Body of pancreas (tissue), 4 donors: ENCODE measurements at regions not wholly inside any gene's neighbourhood (a gene's known extent, or its start where the extent isn't known, plus 50 kb on each side); places are given as distances from the start of the nearest gene placed in this dataset.

Experiments used
- POLR2A ChIP-seq, 3 donors: fragments of 450-650 bp; IDR thresholded peaks; one replicate each; pipeline ENCODE4 v1.6.1; 2016; ENCODE audit warnings: antibody characterized with exemption in 3 of 3, mild to moderate bottlenecking in 2 of 3
- TF ChIP-seq, protein P1 (sequence below), 7 experiments: fragments of 450-650 bp in 4 of 7; fragments of 200-600 bp in 3 of 7; sonication (generic) in 3 of 7; IDR thresholded peaks; one replicate each; pipeline ENCODE4 v1.5.1; 2016 to 2019; ENCODE audit warnings: antibody characterized with exemption in 7 of 7

DNA sequence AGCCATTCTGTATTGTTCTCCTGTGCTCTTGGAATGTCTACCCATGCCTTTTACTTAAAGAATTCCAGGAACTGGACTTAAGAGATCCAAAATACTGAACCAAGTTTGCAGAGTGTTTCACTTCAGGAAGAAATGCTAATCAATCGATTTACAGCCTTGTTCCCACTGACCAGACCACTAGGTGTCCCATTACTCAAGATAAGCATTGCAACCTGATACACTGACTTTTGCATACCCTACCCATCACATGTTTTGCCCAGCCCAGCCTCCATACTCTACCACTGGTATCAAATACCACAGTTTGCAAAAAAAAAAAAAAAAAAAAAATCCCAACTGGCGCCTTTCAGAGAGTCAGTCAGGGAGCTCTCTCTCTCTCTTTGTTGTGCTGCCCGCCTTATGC, 550.8 kb downstream of the CDH9 start:
- TF ChIP-seq, protein P1, sequence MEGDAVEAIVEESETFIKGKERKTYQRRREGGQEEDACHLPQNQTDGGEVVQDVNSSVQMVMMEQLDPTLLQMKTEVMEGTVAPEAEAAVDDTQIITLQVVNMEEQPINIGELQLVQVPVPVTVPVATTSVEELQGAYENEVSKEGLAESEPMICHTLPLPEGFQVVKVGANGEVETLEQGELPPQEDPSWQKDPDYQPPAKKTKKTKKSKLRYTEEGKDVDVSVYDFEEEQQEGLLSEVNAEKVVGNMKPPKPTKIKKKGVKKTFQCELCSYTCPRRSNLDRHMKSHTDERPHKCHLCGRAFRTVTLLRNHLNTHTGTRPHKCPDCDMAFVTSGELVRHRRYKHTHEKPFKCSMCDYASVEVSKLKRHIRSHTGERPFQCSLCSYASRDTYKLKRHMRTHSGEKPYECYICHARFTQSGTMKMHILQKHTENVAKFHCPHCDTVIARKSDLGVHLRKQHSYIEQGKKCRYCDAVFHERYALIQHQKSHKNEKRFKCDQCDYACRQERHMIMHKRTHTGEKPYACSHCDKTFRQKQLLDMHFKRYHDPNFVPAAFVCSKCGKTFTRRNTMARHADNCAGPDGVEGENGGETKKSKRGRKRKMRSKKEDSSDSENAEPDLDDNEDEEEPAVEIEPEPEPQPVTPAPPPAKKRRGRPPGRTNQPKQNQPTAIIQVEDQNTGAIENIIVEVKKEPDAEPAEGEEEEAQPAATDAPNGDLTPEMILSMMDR (IDR thresholded peaks at IDR 0.05): no peak
- no peak for TF ChIP-seq POLR2A (IDR thresholded peaks at IDR 0.05)
